ENCODE measurements at regions not wholly inside any gene's neighbourhood (a gene's known extent, or its start where the extent isn't known, plus 50 kb on each side); places are given as distances from the start of the nearest gene placed in this dataset.

DNA sequence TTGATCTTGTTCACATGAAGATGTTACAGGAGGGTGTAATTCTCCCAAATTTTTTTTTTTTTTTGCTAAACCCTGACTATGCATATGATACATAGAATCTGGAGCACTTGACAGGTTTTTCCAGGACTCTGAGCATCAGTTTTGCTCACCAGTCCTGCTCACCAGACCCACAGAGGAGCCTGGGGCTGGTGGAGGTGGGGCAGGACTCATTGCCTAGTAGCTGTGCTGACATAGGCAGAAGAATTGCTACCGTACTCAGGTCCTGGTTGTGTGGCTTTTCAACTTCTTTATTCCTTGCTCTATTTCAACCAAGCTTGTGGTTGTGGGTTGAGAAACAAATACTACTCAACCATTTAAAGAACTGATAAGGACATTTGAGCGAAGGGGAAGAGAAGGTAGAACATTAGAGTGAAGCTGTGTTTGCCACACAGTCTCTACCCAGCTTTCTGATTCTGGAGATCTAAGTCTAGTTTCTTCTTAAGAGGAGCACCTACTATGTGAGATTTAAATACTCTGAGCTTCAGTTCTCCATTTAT is 212.4 kb downstream of the UTP18 start:
- H3K4me3 ChIP-seq (ENCODE audit: insufficient read depth in 1 of 2, low read depth in 1 of 2, low read length in 2 of 2): no peak overlapping the region
- H3K9me3 ChIP-seq (ENCODE audit: control insufficient read depth, low read length): no peaks in the 10 kb centered on the region
- no peak overlapping the region for H3K23ac ChIP-seq (ENCODE audit: low read length in 2 of 2)
- H4K8ac ChIP-seq (ENCODE audit: low read length): no peak overlapping the region
- H3K18ac ChIP-seq (ENCODE audit: low read depth in 1 of 2, low read length in 2 of 2): no peak overlapping the region
- no peak overlapping the region for H2AFZ ChIP-seq (ENCODE audit: low read depth, low read length)
- WGBS: 100% methylated on average over 1 of the region's 2 CpGs
- H2AK5ac ChIP-seq (ENCODE audit: low read length, severe bottlenecking): no peak overlapping the region
- no peak overlapping the region for H2BK5ac ChIP-seq (ENCODE audit: low read depth, low read length, poor library complexity, severe bottlenecking)
- no peak overlapping the region for H3K4me2 ChIP-seq (ENCODE audit: low read length, poor library complexity, severe bottlenecking)
- no peaks in the 10 kb centered on the region for H3K27me3 ChIP-seq (ENCODE audit: control insufficient read depth in 1 of 2, insufficient read depth in 1 of 2, low read length in 2 of 2)
- H3K14ac ChIP-seq (ENCODE audit: low read length in 2 of 2): no peak overlapping the region
- no peak overlapping the region for H4K91ac ChIP-seq (ENCODE audit: low read length)
- DNase-seq: no peak
- H3K9ac ChIP-seq (ENCODE audit: low read length): no peak overlapping the region
- H3K79me1 ChIP-seq (replicated peaks; ENCODE audit: low read length, poor library complexity, severe bottlenecking): no peaks in the 10 kb centered on the region
- H3K4ac ChIP-seq (ENCODE audit: low read depth in 1 of 2, low read length in 2 of 2): no peak overlapping the region
- no peaks in the 10 kb centered on the region for H3K36me3 ChIP-seq (ENCODE audit: control insufficient read depth in 1 of 2, insufficient read depth in 2 of 2, low read depth in 1 of 2, low read length in 2 of 2)
- H2BK15ac ChIP-seq (ENCODE audit: low read depth, poor library complexity, severe bottlenecking): no peak overlapping the region
- H3K4me1 ChIP-seq (ENCODE audit: control insufficient read depth, insufficient read depth, low read depth, low read length): no peaks in the 10 kb centered on the region
- H3K27ac ChIP-seq (ENCODE audit: low read length, poor library complexity, severe bottlenecking): no peak overlapping the region
- H2BK12ac ChIP-seq (ENCODE audit: low read length in 2 of 2): no peak overlapping the region
- H2BK120ac ChIP-seq (ENCODE audit: low read depth, low read length): no peak overlapping the region

- WGBS: no CpG with 5 or more reads among the region's 4 CpGs
Measured at GRCh38 chr17:51474764-51475163, 214.4 kb downstream of the UTP18 start.

DNA sequence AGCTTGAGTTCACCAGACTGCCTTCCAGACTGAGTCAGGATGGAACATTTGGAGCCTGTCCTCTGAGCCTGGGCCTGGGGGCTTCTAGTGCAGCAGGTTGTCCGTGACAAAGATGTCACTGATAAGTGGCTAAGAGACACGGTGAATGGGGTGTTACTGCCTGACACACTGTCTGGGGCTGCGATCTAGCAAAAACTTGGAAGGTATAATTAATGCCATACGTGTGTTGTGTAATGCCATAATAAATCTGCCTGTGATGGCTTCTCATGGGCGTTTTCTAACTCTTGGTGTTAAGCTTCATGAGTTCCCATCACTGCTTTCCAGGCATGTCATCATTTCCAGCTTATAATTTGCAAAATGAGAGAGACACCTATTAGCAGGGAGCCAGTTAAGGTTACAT is 215.4 kb downstream of the UTP18 start:
- H2BK120ac ChIP-seq (ENCODE audit: low read depth, low read length): no peak overlapping the region
- no peaks in the 10 kb centered on the region for H3K4me1 ChIP-seq (ENCODE audit: control insufficient read depth, insufficient read depth, low read depth, low read length)
- no peak overlapping the region for H3K4ac ChIP-seq (ENCODE audit: low read depth in 1 of 2, low read length in 2 of 2)
- no peak overlapping the region for H2AK5ac ChIP-seq (ENCODE audit: low read length, severe bottlenecking)
- no peak overlapping the region for H2BK12ac ChIP-seq (ENCODE audit: low read length in 2 of 2)
- H3K36me3 ChIP-seq (ENCODE audit: control insufficient read depth in 1 of 2, insufficient read depth in 2 of 2, low read depth in 1 of 2, low read length in 2 of 2): no peaks in the 10 kb centered on the region
- no peak overlapping the region for H3K4me3 ChIP-seq (ENCODE audit: insufficient read depth in 1 of 2, low read depth in 1 of 2, low read length in 2 of 2)
- 63% methylated on average over 5 of the region's 5 CpGs for WGBS
- no peak overlapping the region for H3K9ac ChIP-seq (ENCODE audit: low read length)
- H4K8ac ChIP-seq (ENCODE audit: low read length): no peak overlapping the region
- H2AFZ ChIP-seq (ENCODE audit: low read depth, low read length): no peak overlapping the region
- no peak overlapping the region for H3K18ac ChIP-seq (ENCODE audit: low read depth in 1 of 2, low read length in 2 of 2)
- H3K14ac ChIP-seq (ENCODE audit: low read length in 2 of 2): no peak overlapping the region
- H2BK5ac ChIP-seq (ENCODE audit: low read depth, low read length, poor library complexity, severe bottlenecking): no peak overlapping the region
- no peak overlapping the region for H2BK15ac ChIP-seq (ENCODE audit: low read depth, poor library complexity, severe bottlenecking)
- H3K27me3 ChIP-seq (ENCODE audit: control insufficient read depth in 1 of 2, insufficient read depth in 1 of 2, low read length in 2 of 2): no peaks in the 10 kb centered on the region
- H3K9me3 ChIP-seq (ENCODE audit: control insufficient read depth, low read length): no peaks in the 10 kb centered on the region
- H4K91ac ChIP-seq (ENCODE audit: low read length): no peak overlapping the region
- H3K79me1 ChIP-seq (replicated peaks; ENCODE audit: low read length, poor library complexity, severe bottlenecking): no peaks in the 10 kb centered on the region
- H3K23ac ChIP-seq (ENCODE audit: low read length in 2 of 2): no peak overlapping the region
- H3K27ac ChIP-seq (ENCODE audit: low read length, poor library complexity, severe bottlenecking): no peak overlapping the region
- H3K4me2 ChIP-seq (ENCODE audit: low read length, poor library complexity, severe bottlenecking): no peak overlapping the region
- no peak for DNase-seq

More at GRCh38 chr17:51474764-51475163, 214.4 kb downstream of the UTP18 start:
- Histone ChIP-seq H2BK120ac (ENCODE audit: low read depth, low read length) (no peak overlapping the region), H4K91ac (ENCODE audit: low read length) (no peak overlapping the region), H3K18ac (ENCODE audit: low read depth in 1 of 2, low read length in 2 of 2) (no peak overlapping the region), H2BK5ac (ENCODE audit: low read depth, low read length, poor library complexity, severe bottlenecking) (no peak overlapping the region), H3K4me3 (ENCODE audit: insufficient read depth in 1 of 2, low read depth in 1 of 2, low read length in 2 of 2) (no peak overlapping the region), H3K27ac (ENCODE audit: low read length, poor library complexity, severe bottlenecking) (no peak overlapping the region), H3K23ac (ENCODE audit: low read length in 2 of 2) (no peak overlapping the region), H3K9ac (ENCODE audit: low read length) (no peak overlapping the region), H2BK15ac (ENCODE audit: low read depth, poor library complexity, severe bottlenecking) (no peak overlapping the region), H3K4me2 (ENCODE audit: low read length, poor library complexity, severe bottlenecking) (no peak overlapping the region), H3K27me3 (ENCODE audit: control insufficient read depth in 1 of 2, insufficient read depth in 1 of 2, low read length in 2 of 2) (no peaks in the 10 kb centered on the region), H4K8ac (ENCODE audit: low read length) (no peak overlapping the region), H3K36me3 (ENCODE audit: control insufficient read depth in 1 of 2, insufficient read depth in 2 of 2, low read depth in 1 of 2, low read length in 2 of 2) (no peaks in the 10 kb centered on the region), H3K4me1 (ENCODE audit: control insufficient read depth, insufficient read depth, low read depth, low read length) (no peaks in the 10 kb centered on the region), H3K14ac (ENCODE audit: low read length in 2 of 2) (no peak overlapping the region), H2AK5ac (ENCODE audit: low read length, severe bottlenecking) (no peak overlapping the region), H2AFZ (ENCODE audit: low read depth, low read length) (no peak overlapping the region), H3K9me3 (ENCODE audit: control insufficient read depth, low read length) (no peaks in the 10 kb centered on the region), H2BK12ac (ENCODE audit: low read length in 2 of 2) (no peak overlapping the region), H3K4ac (ENCODE audit: low read depth in 1 of 2, low read length in 2 of 2) (no peak overlapping the region), H3K79me1 (replicated peaks; ENCODE audit: low read length, poor library complexity, severe bottlenecking) (no peaks in the 10 kb centered on the region)
- no peak for DNase-seq

DNA sequence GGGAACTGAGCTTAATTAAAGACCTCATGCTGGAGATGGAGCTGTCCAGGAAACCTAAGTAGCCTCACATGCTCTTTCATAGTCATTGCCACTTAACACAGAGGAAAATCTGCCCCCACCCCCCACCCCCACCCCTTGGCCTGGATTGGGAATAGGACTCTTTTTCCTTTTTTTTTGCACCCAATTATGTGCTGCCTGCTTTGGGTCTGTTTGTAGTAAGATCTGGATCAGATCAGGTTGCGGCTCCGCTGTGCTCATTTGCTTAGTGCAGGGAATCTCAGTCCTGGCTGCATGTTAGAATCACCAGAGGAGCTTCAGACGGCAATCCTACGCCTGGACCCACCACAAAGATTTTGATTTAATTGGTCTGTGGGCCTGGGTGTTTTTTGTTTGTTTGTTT is 219.0 kb downstream of the UTP18 start:
- no peaks in the 10 kb centered on the region for H3K27me3 ChIP-seq (ENCODE audit: control insufficient read depth in 1 of 2, insufficient read depth in 1 of 2, low read length in 2 of 2)
- H3K23ac ChIP-seq (ENCODE audit: low read length in 2 of 2): no peak overlapping the region
- no peak for DNase-seq
- H3K79me1 ChIP-seq (replicated peaks; ENCODE audit: low read length, poor library complexity, severe bottlenecking): no peaks in the 10 kb centered on the region
- no peak overlapping the region for H4K91ac ChIP-seq (ENCODE audit: low read length)
- no peak overlapping the region for H2AK5ac ChIP-seq (ENCODE audit: low read length, severe bottlenecking)
- H3K4me2 ChIP-seq (ENCODE audit: low read length, poor library complexity, severe bottlenecking): no peak overlapping the region
- no peaks in the 10 kb centered on the region for H3K36me3 ChIP-seq (ENCODE audit: control insufficient read depth in 1 of 2, insufficient read depth in 2 of 2, low read depth in 1 of 2, low read length in 2 of 2)
- no peak overlapping the region for H3K4me3 ChIP-seq (ENCODE audit: insufficient read depth in 1 of 2, low read depth in 1 of 2, low read length in 2 of 2)
- H2BK5ac ChIP-seq (ENCODE audit: low read depth, low read length, poor library complexity, severe bottlenecking): no peak overlapping the region
- no peak overlapping the region for H3K18ac ChIP-seq (ENCODE audit: low read depth in 1 of 2, low read length in 2 of 2)
- no peak overlapping the region for H2BK120ac ChIP-seq (ENCODE audit: low read depth, low read length)
- H3K4ac ChIP-seq (ENCODE audit: low read depth in 1 of 2, low read length in 2 of 2): no peak overlapping the region
- H3K9me3 ChIP-seq (ENCODE audit: control insufficient read depth, low read length): peaks cover 4% of the 10 kb centered on the region
- WGBS: 68% methylated on average over 4 of the region's 4 CpGs
- no peak overlapping the region for H3K9ac ChIP-seq (ENCODE audit: low read length)
- no peak overlapping the region for H4K8ac ChIP-seq (ENCODE audit: low read length)
- H3K27ac ChIP-seq (ENCODE audit: low read length, poor library complexity, severe bottlenecking): no peak overlapping the region
- no peak overlapping the region for H3K14ac ChIP-seq (ENCODE audit: low read length in 2 of 2)
- H2AFZ ChIP-seq (ENCODE audit: low read depth, low read length): no peak overlapping the region
- no peak overlapping the region for H2BK15ac ChIP-seq (ENCODE audit: low read depth, poor library complexity, severe bottlenecking)
- no peaks in the 10 kb centered on the region for H3K4me1 ChIP-seq (ENCODE audit: control insufficient read depth, insufficient read depth, low read depth, low read length)
- no peak overlapping the region for H2BK12ac ChIP-seq (ENCODE audit: low read length in 2 of 2)
